Vagina (tissue), 2 donors: ENCODE measurements at regions not wholly inside any gene's neighbourhood (a gene's known extent, or its start where the extent isn't known, plus 50 kb on each side); places are given as distances from the start of the nearest gene placed in this dataset.
"Not testable (repeated sequence)": the region's sequence is repeated elsewhere in the genome, so short reads cannot be mapped to it uniquely, and the experiment has no call there.

Experiments
- POLR2A ChIP-seq, 2 donors: fragments of 450-650 bp; IDR thresholded peaks; one replicate each; pipeline ENCODE4 v1.6.1; 2017; ENCODE audit warnings: antibody characterized with exemption in 2 of 2, mild to moderate bottlenecking in 2 of 2, moderate library complexity in 2 of 2
- POLR2AphosphoS5 ChIP-seq, 2 donors: sonication (generic); formaldehyde crosslinking; IDR thresholded peaks; one replicate each; pipeline ENCODE4 v1.9.0; 2017; ENCODE audit warnings: antibody characterized with exemption in 2 of 2, mild to moderate bottlenecking in 2 of 2, low read depth in 1 of 2; ENCODE audit not compliant: insufficient read depth in 1 of 2
- TF ChIP-seq, protein P1 (sequence below), 3 experiments: fragments of 450-650 bp in 2 of 3; fragments of 200-600 bp in 1 of 3; sonication (generic) in 1 of 3; IDR thresholded peaks; one replicate each; pipeline ENCODE4 v1.5.1; 2017 to 2019; ENCODE audit warnings: antibody characterized with exemption in 3 of 3, mild to moderate bottlenecking in 2 of 3, moderate library complexity in 2 of 3

- TF ChIP-seq, protein P1, sequence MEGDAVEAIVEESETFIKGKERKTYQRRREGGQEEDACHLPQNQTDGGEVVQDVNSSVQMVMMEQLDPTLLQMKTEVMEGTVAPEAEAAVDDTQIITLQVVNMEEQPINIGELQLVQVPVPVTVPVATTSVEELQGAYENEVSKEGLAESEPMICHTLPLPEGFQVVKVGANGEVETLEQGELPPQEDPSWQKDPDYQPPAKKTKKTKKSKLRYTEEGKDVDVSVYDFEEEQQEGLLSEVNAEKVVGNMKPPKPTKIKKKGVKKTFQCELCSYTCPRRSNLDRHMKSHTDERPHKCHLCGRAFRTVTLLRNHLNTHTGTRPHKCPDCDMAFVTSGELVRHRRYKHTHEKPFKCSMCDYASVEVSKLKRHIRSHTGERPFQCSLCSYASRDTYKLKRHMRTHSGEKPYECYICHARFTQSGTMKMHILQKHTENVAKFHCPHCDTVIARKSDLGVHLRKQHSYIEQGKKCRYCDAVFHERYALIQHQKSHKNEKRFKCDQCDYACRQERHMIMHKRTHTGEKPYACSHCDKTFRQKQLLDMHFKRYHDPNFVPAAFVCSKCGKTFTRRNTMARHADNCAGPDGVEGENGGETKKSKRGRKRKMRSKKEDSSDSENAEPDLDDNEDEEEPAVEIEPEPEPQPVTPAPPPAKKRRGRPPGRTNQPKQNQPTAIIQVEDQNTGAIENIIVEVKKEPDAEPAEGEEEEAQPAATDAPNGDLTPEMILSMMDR (IDR thresholded peaks at IDR 0.05) = peak in 1 of 3 experiments; percentile 16
- TF ChIP-seq POLR2A (IDR thresholded peaks at IDR 0.05); POLR2AphosphoS5 (IDR thresholded peaks at IDR 0.05; ENCODE audit: insufficient read depth in 1 of 2, low read depth in 1 of 2): not testable (repeated sequence)
Measured at GRCh38 chr4:3949916-3950315, 183.7 kb downstream of the ADRA2C start.
